GM19463 (cell line): ENCODE measurements at regions not wholly inside any gene's neighbourhood (a gene's known extent, or its start where the extent isn't known, plus 50 kb on each side); places are given as distances from the start of the nearest gene placed in this dataset.

Experiments used
- ATAC-seq: cut with Tn5 transposase; IDR thresholded peaks from one replicate; pipeline ENCODE4 v1.9.1; 2021; ENCODE audit warnings: mild to moderate bottlenecking, moderate library complexity; ENCODE audit not compliant: unreplicated experiment

GRCh38 chr1:199038156-199038555 is 399.3 kb downstream of the PTPRC start:
- no peak for ATAC-seq

- ATAC-seq: no peak
These were observed 401.5 kb downstream of the PTPRC start for GRCh38 chr1:199040076-199040905.

GRCh38 chr1:199041173-199041914 is 402.5 kb downstream of the PTPRC start:
- peak; percentile 98 for ATAC-seq

GRCh38 chr1:199042193-199042592 is 403.4 kb downstream of the PTPRC start:
- ATAC-seq: no peak

- no peak for ATAC-seq
These were observed 405.4 kb downstream of the PTPRC start for GRCh38 chr1:199044191-199044590.

- no peak for ATAC-seq
These were observed 407.8 kb downstream of the PTPRC start for GRCh38 chr1:199046618-199047017.

GRCh38 chr1:199054694-199055093 is 415.9 kb downstream of the PTPRC start:
- no peak for ATAC-seq

GRCh38 chr1:199057322-199057721 is 418.5 kb downstream of the PTPRC start:
- ATAC-seq: no peak

GRCh38 chr1:199058281-199058680 is 419.4 kb downstream of the PTPRC start:
- no peak for ATAC-seq

- ATAC-seq: no peak
These were observed 426.1 kb downstream of the PTPRC start for GRCh38 chr1:199064971-199065370.

GRCh38 chr1:199067483-199067882 is 428.6 kb downstream of the PTPRC start:
- peak; percentile 89 for ATAC-seq

- no peak for ATAC-seq
These were observed 432.2 kb downstream of the PTPRC start for GRCh38 chr1:199071080-199071479.

GRCh38 chr1:199073166-199073565 is 434.3 kb downstream of the PTPRC start:
- ATAC-seq: no peak

GRCh38 chr1:199075792-199076191 is 437.0 kb downstream of the PTPRC start:
- ATAC-seq: no peak

- ATAC-seq: no peak
These were observed 441.2 kb downstream of the PTPRC start for GRCh38 chr1:199079994-199080393.

- peak; percentile 84 for ATAC-seq
These were observed 442.9 kb downstream of the PTPRC start for GRCh38 chr1:199081739-199082138.

GRCh38 chr1:199082778-199083389 is 444.0 kb downstream of the PTPRC start:
- no peak for ATAC-seq

- ATAC-seq: no peak
These were observed 444.8 kb downstream of the PTPRC start for GRCh38 chr1:199083680-199084079.

GRCh38 chr1:199084293-199084692 is 445.5 kb downstream of the PTPRC start:
- ATAC-seq: no peak

- ATAC-seq: no peak
These were observed 447.1 kb downstream of the PTPRC start for GRCh38 chr1:199085903-199086302.

- no peak for ATAC-seq
These were observed 448.3 kb downstream of the PTPRC start for GRCh38 chr1:199087144-199087543.
